K562 (cell line): ENCODE measurements at regions not wholly inside any gene's neighbourhood (a gene's known extent, or its start where the extent isn't known, plus 50 kb on each side); places are given as distances from the start of the nearest gene placed in this dataset.

Experiments used
- ATAC-seq: fragments of 200-7000 bp; cut with Tn5 transposase; 3 replicates; pipeline ENCODE4 v1.9.1; 2020; ENCODE audit warnings: moderate library complexity
- BruUV-seq: library from RNA; stranded (reverse); fragments of 400-500 nt; replicated peaks from 2 replicates; lab custom pipeline; 2021; lab: Mats Ljungman, UMichigan
- CTCF ChIA-PET: fragments of 300-600 bp; formaldehyde crosslinking; extraction: SDS; loops from one replicate; lab custom pipeline; 2021; ENCODE audit warnings: low intra/inter-chr PET ratio; lab: Yijun Ruan, JAX
- POLR2A ChIA-PET: fragments of 300-600, 350-650 bp; sonication (Branson Sonifier 250); formaldehyde crosslinking; extraction: SDS; loops from one replicate; lab custom pipeline; 2021; ENCODE audit warnings: antibody characterized with exemption, inconsistent platforms; lab: Yijun Ruan, JAX
- DNase-seq, 4 experiments: peaks; one replicate each; pipeline versions ENCODE4 v3.0.0 to v3.0.0-alpha.2; 2011 to 2018; ENCODE audit warnings: low spot score in 3 of 4, mixed read lengths in 3 of 4; ENCODE audit errors: extremely low read depth in 1 of 4
- FAIRE-seq: peaks from 2 replicates; lab custom pipeline; 2011; peaks lifted over from hg19 to GRCh38; lab: Jason Lieb, UNC
- H2AFZ ChIP-seq: 2 replicates; pipeline ENCODE4 v1.6.0; 2011; ENCODE audit warnings: low read depth, low read length, control low read depth, inconsistent platforms
- H3K27ac ChIP-seq: fragments of 200-600 bp; 3 replicates; pipeline ENCODE4 v1.8.0; 2011; ENCODE audit warnings: low read depth, mild to moderate bottlenecking, control low read depth, inconsistent platforms, low read length, moderate library complexity, mixed read lengths; ENCODE audit errors: extremely low read depth
- H3K27me3 ChIP-seq, 2 experiments: fragments of 300-600 bp in 1 of 2; 2 replicates in 1 of 2; 3 replicates in 1 of 2; pipeline versions ENCODE4 v1.6.0 to v1.8.0; 2011; ENCODE audit warnings: inconsistent platforms in 2 of 2, low read length in 2 of 2, mild to moderate bottlenecking in 1 of 2, mixed read lengths in 1 of 2, moderate library complexity in 1 of 2; ENCODE audit not compliant: control insufficient read depth in 2 of 2, insufficient read depth in 2 of 2
- H3K36me3 ChIP-seq: fragments of 300-600 bp; 3 replicates; pipeline ENCODE4 v1.8.0; 2011; ENCODE audit warnings: mild to moderate bottlenecking, low read length, inconsistent platforms; ENCODE audit not compliant: control insufficient read depth, insufficient read depth
- H3K4me1 ChIP-seq, 2 experiments: fragments of 200-600 bp in 1 of 2; replicated peaks in 1 of 2; 2 replicates in 1 of 2; 3 replicates in 1 of 2; pipeline versions ENCODE4 v1.5.1 to v1.8.0; 2011; ENCODE audit warnings: inconsistent platforms in 2 of 2, low read length in 2 of 2, mild to moderate bottlenecking in 1 of 2, mixed read lengths in 1 of 2, moderate library complexity in 1 of 2; ENCODE audit not compliant: control insufficient read depth in 2 of 2, insufficient read depth in 2 of 2
- H3K4me2 ChIP-seq: 2 replicates; pipeline ENCODE4 v1.6.1; 2011; ENCODE audit warnings: low read length, control low read depth, inconsistent platforms, mixed read lengths; ENCODE audit not compliant: insufficient read depth
- H3K4me3 ChIP-seq: fragments of 200-600 bp; sonication (generic), shearing (Covaris generic); 2 replicates; pipeline ENCODE4 v1.5.1; 2016; ENCODE audit warnings: control low read depth, inconsistent platforms
- H3K79me2 ChIP-seq: fragments of 200-600 bp; 3 replicates; pipeline ENCODE4 v1.8.0; 2011; ENCODE audit warnings: low read length, inconsistent platforms; ENCODE audit not compliant: control insufficient read depth, insufficient read depth
- H3K9ac ChIP-seq, 2 experiments: 2 replicates each; pipeline versions ENCODE4 v1.6.0 to v1.6.1; 2011; ENCODE audit warnings: low read depth in 2 of 2, low read length in 2 of 2, control low read depth in 1 of 2, inconsistent platforms in 1 of 2, mild to moderate bottlenecking in 1 of 2, mixed read lengths in 1 of 2; ENCODE audit not compliant: insufficient read depth in 1 of 2
- H3K9me1 ChIP-seq: one replicate; pipeline ENCODE4 v1.6.0; 2011; ENCODE audit warnings: inconsistent platforms, mild to moderate bottlenecking, low read length, moderate library complexity; ENCODE audit not compliant: control insufficient read depth, insufficient read depth
- H3K9me3 ChIP-seq: replicated peaks from 2 replicates; pipeline ENCODE4 v1.5.1; 2011; ENCODE audit warnings: low read depth, low read length, inconsistent platforms; ENCODE audit not compliant: control insufficient read depth, insufficient read depth
- H4K20me1 ChIP-seq: replicated peaks from 2 replicates; pipeline ENCODE4 v1.6.1; 2011; ENCODE audit warnings: low read length, inconsistent platforms, mixed read lengths; ENCODE audit not compliant: control insufficient read depth, insufficient read depth
- CREM ChIP-seq: IDR thresholded peaks from 2 replicates; pipeline ENCODE4 v1.6.1; 2014; ENCODE audit warnings: antibody characterized with exemption, low read depth
- NFIC ChIP-seq: fragments of 450-650 bp; IDR thresholded peaks from 2 replicates; pipeline ENCODE4 v1.6.1; 2017; ENCODE audit warnings: mild to moderate bottlenecking, inconsistent platforms
- TCF15 ChIP-seq: fragments of 250-450 bp; sonication (Bioruptor Pico); IDR thresholded peaks from 2 replicates; pipeline ENCODE4 v1.8.0; 2022; ENCODE audit warnings: moderate library complexity, mild to moderate bottlenecking, inconsistent platforms
- TCF7 ChIP-seq: sonication (generic); IDR thresholded peaks from 2 replicates; pipeline ENCODE4 v1.6.1; 2016; ENCODE audit warnings: antibody characterized with exemption, borderline replicate concordance
- ZBTB5 ChIP-seq: fragments of 450-650 bp; IDR thresholded peaks from 2 replicates; pipeline ENCODE4 v1.6.1; 2017; ENCODE audit warnings: antibody characterized with exemption
- ZNF316 ChIP-seq: fragments of 450-650 bp; IDR thresholded peaks from 2 replicates; pipeline ENCODE4 v1.6.1; 2016
- ZNF644 ChIP-seq: fragments of 200-800 bp; sonication (Bioruptor generic); IDR thresholded peaks from 2 replicates; pipeline ENCODE4 v1.6.1; 2016; ENCODE audit warnings: low read depth, missing genetic modification characterization, missing compliant biosample characterization
- WGBS: fragments of 100-300 bp; shearing (Covaris generic); methylation state at CpG from one replicate; pipeline ENCODE4 v1.1.6; 2016; ENCODE audit warnings: low coverage, mixed read lengths; ENCODE audit not compliant: insufficient coverage; ENCODE audit errors: missing lambda C conversion rate; 5-methylcytosine and 5-hydroxymethylcytosine counted together
- in situ Hi-C: fragments of 300-500 bp; cut with MboI; formaldehyde crosslinking; loops from 4 replicates; pipeline ENCODE4 v1.15.0; 2018; ENCODE audit warnings: inconsistent platforms, mixed read lengths
- intact Hi-C: fragments of 100-400 bp; cut with micrococcal nuclease; formaldehyde crosslinking; loops from 2 replicates; pipeline ENCODE4 v1.14.2; 2022
- TF ChIP-seq, protein P1 (sequence below): fragments of 250-450 bp; sonication (Bioruptor Pico); IDR thresholded peaks from 2 replicates; pipeline ENCODE4 v1.5.0; 2020; ENCODE audit warnings: mild to moderate bottlenecking, borderline replicate concordance
- TF ChIP-seq, protein P2 (sequence below): sonication (generic); formaldehyde crosslinking; IDR thresholded peaks from 2 replicates; pipeline ENCODE4 v1.8.1; 2023; ENCODE audit warnings: mild to moderate bottlenecking, missing genetic modification reagents, moderate library complexity
- TF ChIP-seq, protein P3 (sequence below): sonication (generic); formaldehyde crosslinking; IDR thresholded peaks from 2 replicates; pipeline ENCODE4 v1.8.0; 2022; ENCODE audit warnings: mild to moderate bottlenecking, missing genetic modification reagents
- TF ChIP-seq, protein P4 (sequence below): fragments of 450-650 bp; IDR thresholded peaks from 2 replicates; pipeline ENCODE4 v1.6.1; 2016; ENCODE audit warnings: antibody characterized with exemption

DNA sequence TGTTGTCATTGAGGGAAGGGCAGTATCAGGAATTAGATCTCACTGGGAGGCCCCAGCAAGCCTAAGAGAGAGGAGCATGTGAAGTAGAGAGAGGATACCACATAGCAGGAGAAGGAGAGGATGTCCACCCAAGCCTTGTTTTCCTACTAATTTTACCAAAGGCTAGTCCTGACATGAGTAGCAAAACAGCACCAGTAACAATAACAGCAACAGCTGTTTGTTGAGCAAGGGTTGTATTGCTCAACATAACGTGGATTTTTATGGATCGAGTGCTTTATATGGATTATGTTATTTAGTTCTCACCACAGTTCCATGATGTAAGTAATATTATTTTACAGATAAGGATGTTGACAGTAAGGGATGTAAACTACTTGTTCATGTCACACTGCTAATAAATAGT lies 135.2 kb upstream of the DLX6 start:
- FAIRE-seq (no peak), ATAC-seq (no peak), DNase-seq (no peak)
- POLR2A ChIA-PET, result interaction anchor here (0.6 kb wide), 1 partner anchor 798 kb away, joined by 4 read pairs; no protein-coding TSS in a partner anchor
- H3K9me3 ChIP-seq, result no peaks in the 10 kb centered on the region
- no peak overlapping the region for H2AFZ ChIP-seq
- no peaks in the 10 kb centered on the region for H3K9me1 ChIP-seq
- H3K79me2 ChIP-seq, result no peaks in the 10 kb centered on the region
- 0% methylated on average over 2 of the region's 2 CpGs for WGBS
- no peak overlapping the region for H3K4me3 ChIP-seq
- no peak overlapping the region for H3K9ac ChIP-seq
- intact Hi-C loops, result no loop called here
- CTCF ChIA-PET, result no interaction called here
- H3K4me2 ChIP-seq, result no peak overlapping the region
- H3K4me1 ChIP-seq, result no peaks in the 10 kb centered on the region
- no peaks in the 10 kb centered on the region for H3K27me3 ChIP-seq
- H3K36me3 ChIP-seq, result no peaks in the 10 kb centered on the region
- H3K27ac ChIP-seq, result no peak overlapping the region
- BruUV-seq, result no TSS peak
- H4K20me1 ChIP-seq, result no peaks in the 10 kb centered on the region
- in situ Hi-C loops, result no loop called here
- TF ChIP-seq ZNF316 (no peak), CREM (no peak), TCF15 (CRISPR knock-in tag) (no peak), TCF7 (no peak), ZBTB5 (no peak), NFIC (no peak), ZNF644 (tag) (no peak)
- TF ChIP-seq, protein P1, sequence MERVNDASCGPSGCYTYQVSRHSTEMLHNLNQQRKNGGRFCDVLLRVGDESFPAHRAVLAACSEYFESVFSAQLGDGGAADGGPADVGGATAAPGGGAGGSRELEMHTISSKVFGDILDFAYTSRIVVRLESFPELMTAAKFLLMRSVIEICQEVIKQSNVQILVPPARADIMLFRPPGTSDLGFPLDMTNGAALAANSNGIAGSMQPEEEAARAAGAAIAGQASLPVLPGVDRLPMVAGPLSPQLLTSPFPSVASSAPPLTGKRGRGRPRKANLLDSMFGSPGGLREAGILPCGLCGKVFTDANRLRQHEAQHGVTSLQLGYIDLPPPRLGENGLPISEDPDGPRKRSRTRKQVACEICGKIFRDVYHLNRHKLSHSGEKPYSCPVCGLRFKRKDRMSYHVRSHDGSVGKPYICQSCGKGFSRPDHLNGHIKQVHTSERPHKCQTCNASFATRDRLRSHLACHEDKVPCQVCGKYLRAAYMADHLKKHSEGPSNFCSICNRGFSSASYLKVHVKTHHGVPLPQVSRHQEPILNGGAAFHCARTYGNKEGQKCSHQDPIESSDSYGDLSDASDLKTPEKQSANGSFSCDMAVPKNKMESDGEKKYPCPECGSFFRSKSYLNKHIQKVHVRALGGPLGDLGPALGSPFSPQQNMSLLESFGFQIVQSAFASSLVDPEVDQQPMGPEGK (CRISPR knock-in tag), result no peak
- TF ChIP-seq, protein P2, sequence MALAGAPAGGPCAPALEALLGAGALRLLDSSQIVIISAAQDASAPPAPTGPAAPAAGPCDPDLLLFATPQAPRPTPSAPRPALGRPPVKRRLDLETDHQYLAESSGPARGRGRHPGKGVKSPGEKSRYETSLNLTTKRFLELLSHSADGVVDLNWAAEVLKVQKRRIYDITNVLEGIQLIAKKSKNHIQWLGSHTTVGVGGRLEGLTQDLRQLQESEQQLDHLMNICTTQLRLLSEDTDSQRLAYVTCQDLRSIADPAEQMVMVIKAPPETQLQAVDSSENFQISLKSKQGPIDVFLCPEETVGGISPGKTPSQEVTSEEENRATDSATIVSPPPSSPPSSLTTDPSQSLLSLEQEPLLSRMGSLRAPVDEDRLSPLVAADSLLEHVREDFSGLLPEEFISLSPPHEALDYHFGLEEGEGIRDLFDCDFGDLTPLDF (CRISPR knock-in tag), result no peak
- TF ChIP-seq, protein P3, sequence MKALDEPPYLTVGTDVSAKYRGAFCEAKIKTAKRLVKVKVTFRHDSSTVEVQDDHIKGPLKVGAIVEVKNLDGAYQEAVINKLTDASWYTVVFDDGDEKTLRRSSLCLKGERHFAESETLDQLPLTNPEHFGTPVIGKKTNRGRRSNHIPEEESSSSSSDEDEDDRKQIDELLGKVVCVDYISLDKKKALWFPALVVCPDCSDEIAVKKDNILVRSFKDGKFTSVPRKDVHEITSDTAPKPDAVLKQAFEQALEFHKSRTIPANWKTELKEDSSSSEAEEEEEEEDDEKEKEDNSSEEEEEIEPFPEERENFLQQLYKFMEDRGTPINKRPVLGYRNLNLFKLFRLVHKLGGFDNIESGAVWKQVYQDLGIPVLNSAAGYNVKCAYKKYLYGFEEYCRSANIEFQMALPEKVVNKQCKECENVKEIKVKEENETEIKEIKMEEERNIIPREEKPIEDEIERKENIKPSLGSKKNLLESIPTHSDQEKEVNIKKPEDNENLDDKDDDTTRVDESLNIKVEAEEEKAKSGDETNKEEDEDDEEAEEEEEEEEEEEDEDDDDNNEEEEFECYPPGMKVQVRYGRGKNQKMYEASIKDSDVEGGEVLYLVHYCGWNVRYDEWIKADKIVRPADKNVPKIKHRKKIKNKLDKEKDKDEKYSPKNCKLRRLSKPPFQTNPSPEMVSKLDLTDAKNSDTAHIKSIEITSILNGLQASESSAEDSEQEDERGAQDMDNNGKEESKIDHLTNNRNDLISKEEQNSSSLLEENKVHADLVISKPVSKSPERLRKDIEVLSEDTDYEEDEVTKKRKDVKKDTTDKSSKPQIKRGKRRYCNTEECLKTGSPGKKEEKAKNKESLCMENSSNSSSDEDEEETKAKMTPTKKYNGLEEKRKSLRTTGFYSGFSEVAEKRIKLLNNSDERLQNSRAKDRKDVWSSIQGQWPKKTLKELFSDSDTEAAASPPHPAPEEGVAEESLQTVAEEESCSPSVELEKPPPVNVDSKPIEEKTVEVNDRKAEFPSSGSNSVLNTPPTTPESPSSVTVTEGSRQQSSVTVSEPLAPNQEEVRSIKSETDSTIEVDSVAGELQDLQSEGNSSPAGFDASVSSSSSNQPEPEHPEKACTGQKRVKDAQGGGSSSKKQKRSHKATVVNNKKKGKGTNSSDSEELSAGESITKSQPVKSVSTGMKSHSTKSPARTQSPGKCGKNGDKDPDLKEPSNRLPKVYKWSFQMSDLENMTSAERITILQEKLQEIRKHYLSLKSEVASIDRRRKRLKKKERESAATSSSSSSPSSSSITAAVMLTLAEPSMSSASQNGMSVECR (CRISPR knock-in tag), result no peak
- TF ChIP-seq, protein P4, sequence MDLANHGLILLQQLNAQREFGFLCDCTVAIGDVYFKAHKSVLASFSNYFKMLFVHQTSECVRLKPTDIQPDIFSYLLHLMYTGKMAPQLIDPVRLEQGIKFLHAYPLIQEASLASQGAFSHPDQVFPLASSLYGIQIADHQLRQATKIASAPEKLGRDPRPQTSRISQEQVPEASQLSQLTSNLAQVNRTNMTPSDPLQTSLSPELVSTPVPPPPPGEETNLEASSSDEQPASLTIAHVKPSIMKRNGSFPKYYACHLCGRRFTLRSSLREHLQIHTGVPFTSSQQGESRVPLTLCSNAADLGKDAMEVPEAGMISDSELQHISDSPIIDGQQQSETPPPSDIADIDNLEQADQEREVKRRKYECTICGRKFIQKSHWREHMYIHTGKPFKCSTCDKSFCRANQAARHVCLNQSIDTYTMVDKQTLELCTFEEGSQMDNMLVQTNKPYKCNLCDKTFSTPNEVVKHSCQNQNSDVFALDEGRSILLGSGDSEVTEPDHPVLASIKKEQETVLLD, result no peak
